Upper lobe of left lung (tissue), 4 donors: ENCODE measurements at regions not wholly inside any gene's neighbourhood (a gene's known extent, or its start where the extent isn't known, plus 50 kb on each side); places are given as distances from the start of the nearest gene placed in this dataset.

ENCODE experiments used
- EP300 ChIP-seq, 4 donors: sonication (generic); formaldehyde crosslinking; IDR thresholded peaks; one replicate each; pipeline ENCODE4 v1.5.1; 2017; ENCODE audit warnings: antibody characterized with exemption in 4 of 4, control low read depth in 2 of 4
- POLR2A ChIP-seq, 4 donors: fragments of 450-650 bp; IDR thresholded peaks; one replicate each; pipeline ENCODE4 v1.5.1; 2016 to 2017; ENCODE audit warnings: antibody characterized with exemption in 4 of 4, mild to moderate bottlenecking in 2 of 4
- TF ChIP-seq, protein P1 (sequence below), 6 experiments: fragments of 450-650 bp in 4 of 6; fragments of 200-600 bp in 2 of 6; sonication (generic) in 2 of 6; IDR thresholded peaks; one replicate each; pipeline ENCODE4 v1.5.1; 2016 to 2019; ENCODE audit warnings: antibody characterized with exemption in 6 of 6

DNA sequence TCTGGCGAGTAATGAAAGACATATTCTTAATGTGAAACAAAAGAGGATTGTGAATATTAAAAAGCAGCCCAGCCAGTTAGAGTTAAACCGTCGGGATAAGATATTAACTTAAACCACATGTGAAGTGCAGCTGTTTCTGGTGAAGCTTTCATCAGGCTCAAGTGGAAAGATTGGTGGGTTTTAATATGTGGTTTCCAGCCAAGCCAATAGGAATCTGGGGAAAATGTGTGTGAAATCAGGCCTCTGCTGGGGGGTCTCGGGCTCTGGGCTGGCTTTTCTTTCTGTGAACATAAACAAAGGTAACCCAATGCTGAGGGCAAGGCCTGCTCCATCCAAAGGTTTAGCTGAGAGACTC, 279.6 kb downstream of the SLC4A3 start:
- TF ChIP-seq, protein P1, sequence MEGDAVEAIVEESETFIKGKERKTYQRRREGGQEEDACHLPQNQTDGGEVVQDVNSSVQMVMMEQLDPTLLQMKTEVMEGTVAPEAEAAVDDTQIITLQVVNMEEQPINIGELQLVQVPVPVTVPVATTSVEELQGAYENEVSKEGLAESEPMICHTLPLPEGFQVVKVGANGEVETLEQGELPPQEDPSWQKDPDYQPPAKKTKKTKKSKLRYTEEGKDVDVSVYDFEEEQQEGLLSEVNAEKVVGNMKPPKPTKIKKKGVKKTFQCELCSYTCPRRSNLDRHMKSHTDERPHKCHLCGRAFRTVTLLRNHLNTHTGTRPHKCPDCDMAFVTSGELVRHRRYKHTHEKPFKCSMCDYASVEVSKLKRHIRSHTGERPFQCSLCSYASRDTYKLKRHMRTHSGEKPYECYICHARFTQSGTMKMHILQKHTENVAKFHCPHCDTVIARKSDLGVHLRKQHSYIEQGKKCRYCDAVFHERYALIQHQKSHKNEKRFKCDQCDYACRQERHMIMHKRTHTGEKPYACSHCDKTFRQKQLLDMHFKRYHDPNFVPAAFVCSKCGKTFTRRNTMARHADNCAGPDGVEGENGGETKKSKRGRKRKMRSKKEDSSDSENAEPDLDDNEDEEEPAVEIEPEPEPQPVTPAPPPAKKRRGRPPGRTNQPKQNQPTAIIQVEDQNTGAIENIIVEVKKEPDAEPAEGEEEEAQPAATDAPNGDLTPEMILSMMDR (IDR thresholded peaks at IDR 0.05) = no peak
- TF ChIP-seq POLR2A (IDR thresholded peaks at IDR 0.05) (no peak), EP300 (IDR thresholded peaks at IDR 0.05) (no peak)
